B cell (primary cell): ENCODE measurements at regions not wholly inside any gene's neighbourhood (a gene's known extent, or its start where the extent isn't known, plus 50 kb on each side); places are given as distances from the start of the nearest gene placed in this dataset.

Experiments used
- EZH2 ChIP-seq: IDR thresholded peaks from 2 replicates; pipeline ENCODE4 v1.6.1; 2012; ENCODE audit warnings: borderline replicate concordance, low read depth, mild to moderate bottlenecking, moderate library complexity, low read length; ENCODE audit not compliant: insufficient read depth, poor library complexity, severe bottlenecking
- TF ChIP-seq, protein P1 (sequence below): fragments of 200-600 bp; IDR thresholded peaks from one replicate; pipeline ENCODE4 v1.8.0; 2022; ENCODE audit warnings: antibody characterized with exemption, mild to moderate bottlenecking

DNA sequence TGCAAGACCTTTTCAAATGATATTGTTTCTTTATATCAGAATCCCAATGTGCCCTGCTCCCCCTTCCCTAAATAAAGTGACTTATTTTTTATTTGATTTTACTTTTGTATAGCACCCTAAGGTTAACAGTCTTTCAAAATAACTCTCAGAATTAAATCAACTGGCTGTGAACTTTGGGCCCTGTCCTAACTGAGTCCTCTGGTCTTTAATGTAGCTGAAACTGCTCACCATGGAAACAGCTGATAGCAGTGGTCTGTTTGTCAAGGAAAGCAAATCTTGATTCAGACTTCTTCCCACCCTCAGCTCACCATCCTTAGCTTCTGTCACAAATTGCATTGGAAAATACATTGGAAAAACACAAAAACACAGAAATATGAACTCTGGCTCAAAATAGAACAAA, 105.2 kb upstream of the PRPS1L1 start:
- TF ChIP-seq, protein P1, sequence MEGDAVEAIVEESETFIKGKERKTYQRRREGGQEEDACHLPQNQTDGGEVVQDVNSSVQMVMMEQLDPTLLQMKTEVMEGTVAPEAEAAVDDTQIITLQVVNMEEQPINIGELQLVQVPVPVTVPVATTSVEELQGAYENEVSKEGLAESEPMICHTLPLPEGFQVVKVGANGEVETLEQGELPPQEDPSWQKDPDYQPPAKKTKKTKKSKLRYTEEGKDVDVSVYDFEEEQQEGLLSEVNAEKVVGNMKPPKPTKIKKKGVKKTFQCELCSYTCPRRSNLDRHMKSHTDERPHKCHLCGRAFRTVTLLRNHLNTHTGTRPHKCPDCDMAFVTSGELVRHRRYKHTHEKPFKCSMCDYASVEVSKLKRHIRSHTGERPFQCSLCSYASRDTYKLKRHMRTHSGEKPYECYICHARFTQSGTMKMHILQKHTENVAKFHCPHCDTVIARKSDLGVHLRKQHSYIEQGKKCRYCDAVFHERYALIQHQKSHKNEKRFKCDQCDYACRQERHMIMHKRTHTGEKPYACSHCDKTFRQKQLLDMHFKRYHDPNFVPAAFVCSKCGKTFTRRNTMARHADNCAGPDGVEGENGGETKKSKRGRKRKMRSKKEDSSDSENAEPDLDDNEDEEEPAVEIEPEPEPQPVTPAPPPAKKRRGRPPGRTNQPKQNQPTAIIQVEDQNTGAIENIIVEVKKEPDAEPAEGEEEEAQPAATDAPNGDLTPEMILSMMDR, result no peak
- no peak for TF ChIP-seq EZH2
